Mesothelial cell of epicardium (in vitro differentiated cells): ENCODE measurements at regions not wholly inside any gene's neighbourhood (a gene's known extent, or its start where the extent isn't known, plus 50 kb on each side); places are given as distances from the start of the nearest gene placed in this dataset.

Experiments used
- DNase-seq, 2 experiments: peaks; one replicate each; pipeline ENCODE4 v3.0.0; 2021; ENCODE audit warnings: low spot score in 2 of 2; ENCODE audit not compliant: unreplicated experiment in 2 of 2
- H3K27ac Mint-ChIP-seq: 2 replicates; pipeline ENCODE4 v1.8.0; 2021; ENCODE audit warnings: mixed read lengths
- H3K27me3 Mint-ChIP-seq: 2 replicates; pipeline ENCODE4 v1.8.0; 2021; ENCODE audit warnings: low read depth, mixed read lengths
- H3K36me3 Mint-ChIP-seq: 2 replicates; pipeline ENCODE4 v1.8.0; 2021; ENCODE audit warnings: mixed read lengths
- H3K4me1 Mint-ChIP-seq: 2 replicates; pipeline ENCODE4 v1.8.0; 2021; ENCODE audit warnings: mixed read lengths
- H3K4me3 Mint-ChIP-seq: 2 replicates; pipeline ENCODE4 v1.8.0; 2021; ENCODE audit warnings: mild to moderate bottlenecking, moderate library complexity, mixed read lengths
- H3K9me3 Mint-ChIP-seq: 2 replicates; pipeline ENCODE4 v1.8.0; 2021; ENCODE audit warnings: mixed read lengths
- CTCF ChIP-seq: fragments of 200-600 bp; sonication (generic); IDR thresholded peaks from one replicate; pipeline ENCODE4 v1.5.0; 2021; ENCODE audit warnings: antibody characterized with exemption; ENCODE audit not compliant: unreplicated experiment

GRCh38 chrX:9191392-9191791 is 157.5 kb upstream of the FAM9B start:
- Mint-ChIP-seq H3K36me3 (no peaks in the 10 kb centered on the region), H3K4me3 (no peak overlapping the region), H3K27ac (no peak overlapping the region), H3K27me3 (peaks cover 6% of the 10 kb centered on the region), H3K4me1 (peaks cover 29% of the 10 kb centered on the region), H3K9me3 (peaks cover 8% of the 10 kb centered on the region)
- TF ChIP-seq CTCF, result no peak
- DNase-seq, result no peak

- Mint-ChIP-seq H3K27me3 (peaks cover 2% of the 10 kb centered on the region), H3K4me1 (peaks cover 12% of the 10 kb centered on the region), H3K36me3 (no peaks in the 10 kb centered on the region), H3K9me3 (peaks cover 8% of the 10 kb centered on the region), H3K27ac (no peak overlapping the region), H3K4me3 (no peak overlapping the region)
- no peak for TF ChIP-seq CTCF
- no peak for DNase-seq
Observed at GRCh38 chrX:9195199-9195880, 161.4 kb upstream of the FAM9B start.

- H3K27ac Mint-ChIP-seq, result no peak overlapping the region
- DNase-seq, result no peak
- H3K9me3 Mint-ChIP-seq, result peaks cover 4% of the 10 kb centered on the region
- no peak for TF ChIP-seq CTCF
- H3K27me3 Mint-ChIP-seq, result no peaks in the 10 kb centered on the region
- no peak overlapping the region for H3K4me3 Mint-ChIP-seq
- H3K36me3 Mint-ChIP-seq, result no peaks in the 10 kb centered on the region
- H3K4me1 Mint-ChIP-seq, result peaks cover 12% of the 10 kb centered on the region
Observed at GRCh38 chrX:9196961-9197640, 163.2 kb upstream of the FAM9B start.

GRCh38 chrX:9204560-9204959 is 170.6 kb upstream of the FAM9B start:
- H3K36me3 Mint-ChIP-seq, result no peaks in the 10 kb centered on the region
- H3K27ac Mint-ChIP-seq, result no peak overlapping the region
- DNase-seq, result no peak
- no peak for TF ChIP-seq CTCF
- H3K4me1 Mint-ChIP-seq, result peaks cover 8% of the 10 kb centered on the region
- H3K9me3 Mint-ChIP-seq, result peaks cover 18% of the 10 kb centered on the region
- no peak overlapping the region for H3K4me3 Mint-ChIP-seq
- H3K27me3 Mint-ChIP-seq, result peaks cover 4% of the 10 kb centered on the region

- Mint-ChIP-seq H3K27me3 (peaks cover 4% of the 10 kb centered on the region), H3K27ac (no peak overlapping the region), H3K36me3 (no peaks in the 10 kb centered on the region), H3K4me3 (no peak overlapping the region), H3K4me1 (peaks cover 8% of the 10 kb centered on the region), H3K9me3 (peaks cover 18% of the 10 kb centered on the region)
- DNase-seq, result no peak
- no peak for TF ChIP-seq CTCF
Observed at GRCh38 chrX:9205599-9206223, 171.8 kb upstream of the FAM9B start.
